H1 (cell line): ENCODE measurements at regions not wholly inside any gene's neighbourhood (a gene's known extent, or its start where the extent isn't known, plus 50 kb on each side); places are given as distances from the start of the nearest gene placed in this dataset.

ENCODE experiments used
- FOSL1 ChIP-seq: IDR thresholded peaks from 2 replicates; pipeline ENCODE4 v1.6.1; 2011; ENCODE audit warnings: mild to moderate bottlenecking, low read depth, low read length, moderate library complexity; ENCODE audit not compliant: insufficient read depth
- GABPA ChIP-seq: IDR thresholded peaks from 2 replicates; pipeline ENCODE4 v1.6.1; 2011; ENCODE audit warnings: mild to moderate bottlenecking, low read length, moderate library complexity, borderline replicate concordance; ENCODE audit not compliant: insufficient read depth

DNA sequence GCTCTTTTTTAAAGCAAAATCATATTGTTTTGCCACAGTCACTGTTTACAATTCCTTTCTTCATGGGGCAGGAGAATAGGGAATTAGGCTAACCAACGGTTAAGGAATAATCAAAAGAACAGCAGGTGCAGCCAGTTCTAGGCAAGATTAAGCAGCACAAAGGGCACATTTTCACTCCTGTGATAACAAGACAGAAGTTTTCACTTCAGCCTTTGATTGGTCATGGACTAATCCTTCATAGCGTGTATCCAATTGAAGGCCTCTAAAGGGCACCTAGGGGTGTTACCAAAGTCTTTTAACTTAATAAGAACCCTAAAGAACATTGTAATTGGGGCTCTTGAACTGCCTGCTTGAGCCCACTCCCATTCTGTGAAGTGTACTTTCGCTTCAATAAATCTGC lies 206.9 kb upstream of the AMIGO2 start:
- TF ChIP-seq GABPA (no peak), FOSL1 (no peak)
